A549 (cell line): ENCODE measurements at regions not wholly inside any gene's neighbourhood (a gene's known extent, or its start where the extent isn't known, plus 50 kb on each side); places are given as distances from the start of the nearest gene placed in this dataset.

ENCODE experiments used
- ATAC-seq, 2 experiments: fragments of 200-7000 bp in 1 of 2; fragments of >200 bp in 1 of 2; cut with Nextera tagmentation in 1 of 2; cut with Tn5 transposase in 1 of 2; 3 replicates each; pipeline versions ENCODE4 v1.8.0 to v1.9.1; 2018 to 2020; ENCODE audit warnings: mild to moderate bottlenecking in 1 of 2, moderate library complexity in 1 of 2
- CTCF ChIA-PET: fragments of 300-600 bp; sonication (Branson Sonifier 250); formaldehyde crosslinking; extraction: SDS; loops from one replicate; lab custom pipeline; 2021; ENCODE audit warnings: antibody characterized with exemption, inconsistent platforms; lab: Yijun Ruan, JAX
- POLR2A ChIA-PET: fragments of 350-600 bp; formaldehyde crosslinking; extraction: SDS; loops from one replicate; lab custom pipeline; 2021; ENCODE audit warnings: antibody characterized with exemption, inconsistent platforms; lab: Yijun Ruan, JAX
- DNase-seq, 2 experiments: peaks; one replicate each; pipeline versions ENCODE4 v3.0.0 to v3.0.0-alpha.2; 2011 to 2016; ENCODE audit warnings: low read depth in 1 of 2, low spot score in 1 of 2
- FAIRE-seq: peaks from 2 replicates; lab custom pipeline; 2011; peaks lifted over from hg19 to GRCh38; lab: Jason Lieb, UNC
- H3K27ac ChIP-seq, 2 experiments: fragments of >200 bp; sonication (Bioruptor Twin); formaldehyde crosslinking; 3 replicates each; pipeline ENCODE4 v1.5.1; 2016 to 2017
- H3K4me1 ChIP-seq: fragments of >200 bp; sonication (Bioruptor Twin); formaldehyde crosslinking; 3 replicates; pipeline ENCODE4 v1.6.1; 2016
- H3K4me2 ChIP-seq: fragments of >200 bp; sonication (Bioruptor Twin); formaldehyde crosslinking; 3 replicates; pipeline ENCODE4 v1.6.1; 2016
- H3K4me3 ChIP-seq: fragments of >200 bp; sonication (Bioruptor Twin); formaldehyde crosslinking; 3 replicates; pipeline ENCODE4 v1.5.1; 2016
- H3K9me3 ChIP-seq: fragments of >200 bp; sonication (Bioruptor Twin); formaldehyde crosslinking; 3 replicates; pipeline ENCODE4 v1.6.1; 2016
- CHD4 ChIP-seq: fragments of 200-600 bp; sonication (generic); IDR thresholded peaks from 2 replicates; pipeline ENCODE4 v1.6.1; 2016; ENCODE audit warnings: antibody characterized with exemption, mild to moderate bottlenecking, borderline replicate concordance
- ELK1 ChIP-seq: fragments of 150-350 bp; IDR thresholded peaks from 2 replicates; pipeline ENCODE4 v1.6.1; 2014; ENCODE audit warnings: low read depth, mild to moderate bottlenecking, low read length
- FOSB ChIP-seq: fragments of 250-450 bp; sonication (Bioruptor Pico); IDR thresholded peaks from 2 replicates; pipeline ENCODE4 v1.5.0; 2020; ENCODE audit warnings: mild to moderate bottlenecking, moderate library complexity
- GATA3 ChIP-seq: IDR thresholded peaks from 2 replicates; pipeline ENCODE4 v1.6.1; 2012; ENCODE audit warnings: borderline replicate concordance
- HES2 ChIP-seq: fragments of >200 bp; sonication (Bioruptor Twin); formaldehyde crosslinking; IDR thresholded peaks from 2 replicates; pipeline ENCODE4 v1.6.1; 2016
- HEYL ChIP-seq: fragments of 250-450 bp; sonication (Bioruptor Pico); IDR thresholded peaks from 2 replicates; pipeline ENCODE4 v1.8.0; 2021; ENCODE audit warnings: mild to moderate bottlenecking, moderate library complexity
- HOXB13 ChIP-seq: fragments of 250-450 bp; sonication (Bioruptor Pico); IDR thresholded peaks from 2 replicates; pipeline ENCODE4 v1.5.0; 2020; ENCODE audit warnings: low read depth, mild to moderate bottlenecking, moderate library complexity
- JUN ChIP-seq, 2 experiments: fragments of >200 bp; sonication (Bioruptor Twin); formaldehyde crosslinking; IDR thresholded peaks; 2 replicates in 1 of 2; 3 replicates in 1 of 2; pipeline ENCODE4 v1.6.1; 2016 to 2017
- KDM1A ChIP-seq: fragments of 200-600 bp; sonication (generic); IDR thresholded peaks from 2 replicates; pipeline ENCODE4 v1.6.1; 2016; ENCODE audit warnings: low read depth, mild to moderate bottlenecking
- KDM5A ChIP-seq: fragments of 200-600 bp; sonication (generic); IDR thresholded peaks from 2 replicates; pipeline ENCODE4 v1.6.1; 2016; ENCODE audit warnings: antibody characterized with exemption, mild to moderate bottlenecking
- MAFK ChIP-seq: fragments of 450-650 bp; IDR thresholded peaks from 2 replicates; pipeline ENCODE4 v1.6.1; 2014; ENCODE audit not compliant: partially characterized antibody
- MYC ChIP-seq: IDR thresholded peaks from 2 replicates; pipeline ENCODE4 v1.6.1; 2012; ENCODE audit warnings: mild to moderate bottlenecking, inconsistent platforms, low read length, improper control_type of control experiment, borderline replicate concordance
- NFE2L2 ChIP-seq: fragments of 150-350 bp; conservative IDR thresholded peaks from 2 replicates; pipeline ENCODE4 v1.6.1; 2014; ENCODE audit warnings: low read length
- RAD21 ChIP-seq, 2 experiments: fragments of >200 bp in 1 of 2; sonication (Bioruptor Twin) in 1 of 2; formaldehyde crosslinking in 1 of 2; IDR thresholded peaks in 1 of 2; conservative IDR thresholded peaks in 1 of 2; 2 replicates in 1 of 2; 3 replicates in 1 of 2; pipeline ENCODE4 v1.6.1; 2012 to 2018; ENCODE audit warnings: inconsistent platforms in 1 of 2
- REST ChIP-seq: fragments of 200-600 bp; sonication (generic); IDR thresholded peaks from 2 replicates; pipeline ENCODE4 v1.6.1; 2016; ENCODE audit warnings: antibody characterized with exemption, mild to moderate bottlenecking, moderate library complexity
- RNF2 ChIP-seq: fragments of 200-600 bp; sonication (generic); IDR thresholded peaks from 2 replicates; pipeline ENCODE4 v1.6.1; 2016; ENCODE audit warnings: low read depth, mild to moderate bottlenecking, antibody characterized with exemption, moderate library complexity, borderline replicate concordance
- SREBF2 ChIP-seq: fragments of 450-650 bp; IDR thresholded peaks from 2 replicates; pipeline ENCODE4 v1.6.1; 2014; ENCODE audit warnings: mild to moderate bottlenecking, moderate library complexity
- TFCP2L1 ChIP-seq: fragments of 250-450 bp; sonication (Bioruptor Pico); IDR thresholded peaks from 2 replicates; pipeline ENCODE4 v1.5.0; 2021; ENCODE audit warnings: mild to moderate bottlenecking
- TP53 ChIP-seq: fragments of 250-450 bp; sonication (Bioruptor Pico); IDR thresholded peaks from 2 replicates; pipeline ENCODE4 v1.5.0; 2021; ENCODE audit warnings: mild to moderate bottlenecking, moderate library complexity
- ZFP36 ChIP-seq: fragments of 450-650 bp; IDR thresholded peaks from 2 replicates; pipeline ENCODE4 v1.6.1; 2014; ENCODE audit warnings: borderline replicate concordance; ENCODE audit not compliant: partially characterized antibody
- ZNF302 ChIP-seq: fragments of 250-450 bp; sonication (Bioruptor Pico); IDR thresholded peaks from 2 replicates; pipeline ENCODE4 v1.9.0; 2021; ENCODE audit warnings: inconsistent platforms, mild to moderate bottlenecking, moderate library complexity
- WGBS: methylation state at CpG from one replicate; pipeline ENCODE4 v1.1.6; 2017; ENCODE audit errors: missing lambda C conversion rate; 5-methylcytosine and 5-hydroxymethylcytosine counted together

GRCh38 chr10:129094233-129094632, 372.8 kb upstream of the MGMT start (continued):
- no peak for TF ChIP-seq SREBF2

- no peak overlapping the region for H3K27ac ChIP-seq
- DNase-seq (no peak), ATAC-seq (no peak), FAIRE-seq (no peak)
- CTCF ChIA-PET: no interaction called here
- POLR2A ChIA-PET: no interaction called here
- no peaks in the 10 kb centered on the region for H3K9me3 ChIP-seq
- H3K4me3 ChIP-seq: no peak overlapping the region
- no peak overlapping the region for H3K4me2 ChIP-seq
- TF ChIP-seq MAFK (no peak), ELK1 (no peak), KDM5A (no peak), HOXB13 (no peak), HES2 (no peak), NFE2L2 (no peak), ZFP36 (no peak), CHD4 (no peak), RNF2 (no peak), HEYL (no peak), KDM1A (no peak)
- WGBS: 13% methylated on average over 2 of the region's 2 CpGs
- no peaks in the 10 kb centered on the region for H3K4me1 ChIP-seq
These were observed 372.2 kb upstream of the MGMT start for GRCh38 chr10:129094861-129095260.

- ChIA-PET CTCF (no interaction called here), POLR2A (no interaction called here)
- TF ChIP-seq KDM5A: no peak
- TF ChIP-seq NFE2L2: no peak
- no peak for TF ChIP-seq JUN (IDR thresholded peaks at IDR 0.05)
- no peak for TF ChIP-seq MYC
- TF ChIP-seq ZNF302 (CRISPR knock-in tag): no peak
- no peak for TF ChIP-seq HEYL
- no peak for TF ChIP-seq CHD4
- no peak for TF ChIP-seq RNF2
- no peak for TF ChIP-seq TP53 (CRISPR knock-in tag)
- TF ChIP-seq TFCP2L1 (CRISPR knock-in tag): no peak
- H3K4me1 ChIP-seq: no peaks in the 10 kb centered on the region
- no peak overlapping the region for H3K4me2 ChIP-seq
- H3K4me3 ChIP-seq: no peak overlapping the region
- FAIRE-seq: no peak
- WGBS: 34% methylated on average over 7 of the region's 7 CpGs
- ATAC-seq: no peak
- no peak for DNase-seq
- H3K27ac ChIP-seq: no peak overlapping the region
- H3K9me3 ChIP-seq: no peaks in the 10 kb centered on the region
These were observed 371.4 kb upstream of the MGMT start for GRCh38 chr10:129095680-129096064.

GRCh38 chr10:129096065-129096984, 370.7 kb upstream of the MGMT start:
- ChIA-PET CTCF (no interaction called here), POLR2A (no interaction called here)
- Histone ChIP-seq H3K9me3 (no peaks in the 10 kb centered on the region), H3K4me1 (no peaks in the 10 kb centered on the region), H3K4me2 (no peak overlapping the region), H3K27ac (no peak overlapping the region), H3K4me3 (no peak overlapping the region)
- FAIRE-seq: no peak
- DNase-seq: no peak
- TF ChIP-seq RAD21 (conservative IDR thresholded peaks at IDR 0.05 in 1 of 2, IDR thresholded peaks at IDR 0.05 in 1 of 2): no peak
- TF ChIP-seq GATA3: no peak
- TF ChIP-seq REST: no peak
- no peak for TF ChIP-seq HES2
- no peak for TF ChIP-seq FOSB (CRISPR knock-in tag)
- ATAC-seq: no peak
- WGBS: 5% methylated on average over 12 of the region's 12 CpGs
